H1 (cell line): ENCODE measurements at regions not wholly inside any gene's neighbourhood (a gene's known extent, or its start where the extent isn't known, plus 50 kb on each side); places are given as distances from the start of the nearest gene placed in this dataset.

Experiments used
- CTCF ChIA-PET: fragments of 300-600 bp; sonication (Branson Sonifier 250); formaldehyde crosslinking; loops from one replicate; lab custom pipeline; 2021; ENCODE audit not compliant: partially characterized antibody; lab: Charles Lee
- POLR2A ChIA-PET: fragments of 300-600 bp; sonication (Branson Sonifier 250); formaldehyde crosslinking; loops from one replicate; lab custom pipeline; 2021; ENCODE audit warnings: inconsistent platforms; ENCODE audit not compliant: partially characterized antibody; lab: Charles Lee
- DNase-seq, 2 experiments: peaks; one replicate each; pipeline versions ENCODE4 v3.0.0 to v3.0.0-alpha.2; 2010 to 2022; ENCODE audit warnings: low spot score in 2 of 2, low read depth in 1 of 2, mixed read lengths in 1 of 2
- FAIRE-seq: peaks from 2 replicates; lab custom pipeline; 2011; peaks lifted over from hg19 to GRCh38; lab: Jason Lieb, UNC
- H2AFZ ChIP-seq: 2 replicates; pipeline ENCODE4 v1.8.1; 2012; ENCODE audit warnings: low read length, inconsistent platforms
- H2AK5ac ChIP-seq: 2 replicates; pipeline ENCODE4 v1.6.1; 2013; ENCODE audit warnings: low read depth, low read length
- H2BK120ac ChIP-seq: replicated peaks from 2 replicates; pipeline ENCODE3; 2013; ENCODE audit warnings: low read depth, low read length, inconsistent platforms
- H2BK12ac ChIP-seq: 2 replicates; pipeline ENCODE4 v1.6.1; 2013; ENCODE audit warnings: low read depth, low read length
- H2BK15ac ChIP-seq: 2 replicates; pipeline ENCODE4 v1.6.1; 2013; ENCODE audit warnings: low read length
- H2BK20ac ChIP-seq: 2 replicates; pipeline ENCODE4 v1.6.1; 2013; ENCODE audit warnings: low read length
- H2BK5ac ChIP-seq: 2 replicates; pipeline ENCODE4 v1.6.1; 2013; ENCODE audit warnings: low read depth, low read length
- H3K14ac ChIP-seq: 2 replicates; pipeline ENCODE4 v1.6.1; 2013; ENCODE audit warnings: inconsistent platforms; ENCODE audit not compliant: insufficient read length
- H3K18ac ChIP-seq: 2 replicates; pipeline ENCODE4 v1.6.1; 2013; ENCODE audit warnings: low read length; ENCODE audit errors: extremely low read depth
- H3K23ac ChIP-seq: 2 replicates; pipeline ENCODE4 v1.6.1; 2013; ENCODE audit warnings: inconsistent platforms; ENCODE audit not compliant: insufficient read length
- H3K23me2 ChIP-seq: 2 replicates; pipeline ENCODE4 v1.6.1; 2013; ENCODE audit warnings: low read depth, low read length
- H3K27ac ChIP-seq: 2 replicates; pipeline ENCODE4 v1.6.1; 2011; ENCODE audit warnings: low read depth, low read length, inconsistent platforms
- H3K27me3 ChIP-seq, 4 experiments: replicated peaks in 1 of 4; 1 replicate in 1 of 4; 2 replicates in 3 of 4; pipeline versions ENCODE4 v1.6.1 to v1.8.1; 2011 to 2013; ENCODE audit warnings: low read length in 3 of 4, mild to moderate bottlenecking in 3 of 4, inconsistent platforms in 2 of 4, mixed read lengths in 2 of 4, moderate library complexity in 1 of 4; ENCODE audit not compliant: control insufficient read depth in 3 of 4, insufficient read depth in 3 of 4; ENCODE audit errors: extremely low read depth in 1 of 4
- H3K36me3 ChIP-seq, 4 experiments: 2 replicates each; pipeline versions ENCODE4 v1.6.1 to v1.8.1; 2011 to 2013; ENCODE audit warnings: mild to moderate bottlenecking in 4 of 4, low read length in 3 of 4, moderate library complexity in 2 of 4, control low read depth in 1 of 4, inconsistent platforms in 1 of 4; ENCODE audit not compliant: insufficient read depth in 4 of 4, control insufficient read depth in 2 of 4
- H3K4ac ChIP-seq: replicated peaks from 2 replicates; pipeline ENCODE3; 2013; ENCODE audit warnings: low read length, low read depth, mixed read lengths, inconsistent platforms; ENCODE audit not compliant: insufficient read length
- H3K4me1 ChIP-seq, 4 experiments: replicated peaks in 1 of 4; 1 replicate in 1 of 4; 2 replicates in 3 of 4; pipeline versions ENCODE4 v1.6.1 to v1.8.1; 2011 to 2013; ENCODE audit warnings: low read length in 3 of 4, inconsistent platforms in 2 of 4, mixed read lengths in 1 of 4; ENCODE audit not compliant: insufficient read depth in 4 of 4, control insufficient read depth in 3 of 4
- H3K4me2 ChIP-seq, 2 experiments: 2 replicates each; pipeline versions ENCODE4 v1.6.1 to v1.8.1; 2011 to 2013; ENCODE audit warnings: low read depth in 2 of 2, low read length in 2 of 2, control low read depth in 1 of 2, inconsistent platforms in 1 of 2, mild to moderate bottlenecking in 1 of 2; ENCODE audit not compliant: insufficient read depth in 1 of 2
- H3K4me3 ChIP-seq, 4 experiments: fragments of 200-600, 300-600 bp in 1 of 4; sonication (generic), shearing (Covaris generic), sonication (Bioruptor Twin) in 1 of 4; 2 replicates each; pipeline versions ENCODE4 v1.5.1 to v1.8.1; 2011 to 2016; ENCODE audit warnings: low read length in 4 of 4, low read depth in 3 of 4, control low read depth in 2 of 4, inconsistent platforms in 2 of 4, mild to moderate bottlenecking in 2 of 4, mixed read lengths in 1 of 4, moderate library complexity in 1 of 4; ENCODE audit not compliant: insufficient read depth in 2 of 4; ENCODE audit errors: extremely low read depth in 1 of 4
- H3K56ac ChIP-seq: replicated peaks from 2 replicates; pipeline ENCODE3; 2013; ENCODE audit warnings: low read depth, mild to moderate bottlenecking, mixed read lengths, low read length, inconsistent platforms; ENCODE audit not compliant: insufficient read length
- H3K79me1 ChIP-seq: 2 replicates; pipeline ENCODE4 v1.6.1; 2013; ENCODE audit warnings: low read depth, low read length, control low read depth
- H3K79me2 ChIP-seq, 2 experiments: 2 replicates each; pipeline versions ENCODE4 v1.6.1 to v1.8.1; 2012 to 2013; ENCODE audit warnings: low read length in 2 of 2, mild to moderate bottlenecking in 2 of 2, inconsistent platforms in 1 of 2; ENCODE audit not compliant: insufficient read depth in 2 of 2, control insufficient read depth in 1 of 2
- H3K9ac ChIP-seq, 4 experiments: replicated peaks in 1 of 4; 1 replicate in 1 of 4; 2 replicates in 3 of 4; pipeline versions ENCODE4 v1.6.1 to v1.8.1; 2011 to 2013; ENCODE audit warnings: low read depth in 3 of 4, low read length in 3 of 4, control low read depth in 2 of 4, mild to moderate bottlenecking in 2 of 4, moderate library complexity in 2 of 4, inconsistent platforms in 1 of 4; ENCODE audit errors: extremely low read depth in 1 of 4
- H3K9me3 ChIP-seq, 2 experiments: 2 replicates each; pipeline versions ENCODE4 v1.6.1 to v1.8.1; 2012 to 2013; ENCODE audit warnings: mild to moderate bottlenecking in 2 of 2, moderate library complexity in 2 of 2, control low read depth in 1 of 2, inconsistent platforms in 1 of 2, low read depth in 1 of 2, low read length in 1 of 2, mixed read lengths in 1 of 2; ENCODE audit not compliant: insufficient read depth in 2 of 2
- H4K20me1 ChIP-seq, 2 experiments: replicated peaks in 1 of 2; 2 replicates each; pipeline versions ENCODE3 to v1.8.1; 2011 to 2013; ENCODE audit warnings: inconsistent platforms in 2 of 2, low read length in 2 of 2, mild to moderate bottlenecking in 1 of 2; ENCODE audit not compliant: insufficient read depth in 2 of 2, control insufficient read depth in 1 of 2
- H4K5ac ChIP-seq: 2 replicates; pipeline ENCODE4 v1.6.1; 2013; ENCODE audit warnings: low read length, low read depth, mixed read lengths, inconsistent platforms; ENCODE audit not compliant: insufficient read length
- H4K8ac ChIP-seq: 2 replicates; pipeline ENCODE4 v1.8.0; 2013; ENCODE audit warnings: mild to moderate bottlenecking, moderate library complexity, low read length, inconsistent platforms; ENCODE audit not compliant: insufficient read depth; ENCODE audit errors: extremely low read depth
- H4K91ac ChIP-seq: replicated peaks from 2 replicates; pipeline ENCODE3; 2013; ENCODE audit warnings: low read length, mixed read lengths, inconsistent platforms; ENCODE audit not compliant: insufficient read length
- CBX5 ChIP-seq: fragments of 300-800, 300-1000 bp; sonication (generic); IDR thresholded peaks from 2 replicates; pipeline ENCODE4 v1.7.1; 2016; ENCODE audit warnings: antibody characterized with exemption, low read length, low read depth
- CREB1 ChIP-seq: IDR thresholded peaks from 2 replicates; pipeline ENCODE4 v1.6.1; 2012; ENCODE audit warnings: inconsistent platforms
- CTCF ChIP-seq, 3 experiments: IDR thresholded peaks; 1 replicate in 2 of 3; 2 replicates in 1 of 3; pipeline versions ENCODE4 v1.5.1 to v1.6.1; 2011; ENCODE audit warnings: low read length in 3 of 3, mild to moderate bottlenecking in 3 of 3, inconsistent platforms in 2 of 3, low read depth in 1 of 3, moderate library complexity in 1 of 3; ENCODE audit not compliant: insufficient read depth in 1 of 3; ENCODE audit errors: control extremely low read depth in 1 of 3
- EGR1 ChIP-seq: IDR thresholded peaks from 2 replicates; pipeline ENCODE4 v1.6.1; 2011; ENCODE audit warnings: low read depth, low read length, borderline replicate concordance
- GTF2F1 ChIP-seq: IDR thresholded peaks from 2 replicates; pipeline ENCODE4 v1.6.1; 2012; ENCODE audit warnings: low read depth, low read length, improper control_type of control experiment, borderline replicate concordance
- POLR2A ChIP-seq, 2 experiments: IDR thresholded peaks; 1 replicate in 1 of 2; 2 replicates in 1 of 2; pipeline ENCODE4 v1.6.1; 2011; ENCODE audit warnings: low read depth in 2 of 2, low read length in 2 of 2, mild to moderate bottlenecking in 2 of 2; ENCODE audit errors: control extremely low read depth in 1 of 2
- POLR2AphosphoS5 ChIP-seq: IDR thresholded peaks from 2 replicates; pipeline ENCODE4 v1.6.1; 2011; ENCODE audit warnings: low read depth, low read length
- POU5F1 ChIP-seq: IDR thresholded peaks from 2 replicates; pipeline ENCODE4 v1.6.1; 2011; ENCODE audit warnings: low read depth, mild to moderate bottlenecking, low read length, moderate library complexity
- RBBP5 ChIP-seq: IDR thresholded peaks from 2 replicates; pipeline ENCODE4 v1.7.1; 2012; ENCODE audit warnings: low read depth, mild to moderate bottlenecking, inconsistent platforms, low read length, moderate library complexity, borderline replicate concordance
- RXRA ChIP-seq: IDR thresholded peaks from 2 replicates; pipeline ENCODE4 v1.6.1; 2011; ENCODE audit warnings: low read depth, mild to moderate bottlenecking, low read length, moderate library complexity; ENCODE audit not compliant: insufficient read depth
- SP4 ChIP-seq: IDR thresholded peaks from 2 replicates; pipeline ENCODE4 v1.6.1; 2012; ENCODE audit warnings: low read length, inconsistent platforms
- TAF1 ChIP-seq: IDR thresholded peaks from 2 replicates; pipeline ENCODE4 v1.6.1; 2011; ENCODE audit warnings: mild to moderate bottlenecking, low read depth, low read length
- ZNF274 ChIP-seq: IDR thresholded peaks from 2 replicates; pipeline ENCODE4 v1.7.0; 2012; ENCODE audit warnings: low read length, borderline replicate concordance; ENCODE audit errors: extremely low read depth
- WGBS, 2 experiments: shearing (Covaris generic) in 1 of 2; methylation state at CpG; one replicate each; pipeline versions ENCODE4 v1.1.6 to v1.1.7; 2013 to 2015; ENCODE audit warnings: low lambda C conversion rate in 2 of 2, mixed read lengths in 2 of 2, inconsistent platforms in 1 of 2, low coverage in 1 of 2, missing lambda C conversion rate in 1 of 2; ENCODE audit not compliant: insufficient replicate concordance in 2 of 2, insufficient coverage in 1 of 2, insufficient read length in 1 of 2; ENCODE audit errors: extremely low coverage in 1 of 2, missing lambda C conversion rate in 1 of 2; 5-methylcytosine and 5-hydroxymethylcytosine counted together

GRCh38 chr1:104592926-104593325 is 843.2 kb downstream of the AMY1C start:
- Histone ChIP-seq H2BK120ac (no peak overlapping the region), H3K36me3 (no peaks in the 10 kb centered on the region), H2BK20ac (no peak overlapping the region), H3K9me3 (no peaks in the 10 kb centered on the region), H2AFZ (no peak overlapping the region; the same call in 1 of the 2 replicates), H3K27me3 (no peaks in the 10 kb centered on the region), H3K23me2 (no peaks in the 10 kb centered on the region), H3K23ac (no peak overlapping the region), H3K4me3 (no peak overlapping the region), H3K79me1 (no peaks in the 10 kb centered on the region), H4K8ac (no peak overlapping the region), H3K4me2 (no peak overlapping the region), H2BK12ac (no peak overlapping the region), H2BK5ac (no peak overlapping the region), H3K18ac (no peak overlapping the region), H4K20me1 (no peaks in the 10 kb centered on the region), H2AK5ac (no peak overlapping the region), H3K14ac (no peak overlapping the region), H4K5ac (no peak overlapping the region), H3K79me2 (no peaks in the 10 kb centered on the region), H4K91ac (no peak overlapping the region), H3K9ac (no peak overlapping the region), H2BK15ac (no peak overlapping the region), H3K27ac (no peak overlapping the region), H3K4ac (no peak overlapping the region), H3K4me1 (no peaks in the 10 kb centered on the region; a peak in 1 of 7 replicates), H3K56ac (no peak overlapping the region)
- DNase-seq, result no peak
- ChIA-PET CTCF (no interaction called here), POLR2A (no interaction called here)
- TF ChIP-seq GTF2F1, result no peak
- TF ChIP-seq RBBP5, result no peak
- TF ChIP-seq POU5F1, result no peak
- TF ChIP-seq RXRA, result no peak
- TF ChIP-seq EGR1, result no peak
- no peak for TF ChIP-seq POLR2A (IDR thresholded peaks at IDR 0.05; ENCODE audit: control extremely low read depth in 1 of 2, low read depth in 2 of 2, low read length in 2 of 2)
- no peak for TF ChIP-seq CTCF (IDR thresholded peaks at IDR 0.05; ENCODE audit: control extremely low read depth in 1 of 3, insufficient read depth in 1 of 3, low read depth in 1 of 3, low read length in 3 of 3)
- no peak for TF ChIP-seq POLR2AphosphoS5
- TF ChIP-seq TAF1, result no peak
- no peak for TF ChIP-seq CBX5
- no peak for TF ChIP-seq CREB1
- TF ChIP-seq ZNF274, result no peak
- TF ChIP-seq SP4, result no peak
- FAIRE-seq, result no peak
- WGBS, 2 experiments, result 97% methylated on average over 3 of the region's 3 CpGs; no CpG with 5 or more reads in 1 of the 2 experiments
